GM18907 (cell line): ENCODE measurements at regions not wholly inside any gene's neighbourhood (a gene's known extent, or its start where the extent isn't known, plus 50 kb on each side); places are given as distances from the start of the nearest gene placed in this dataset.

Experiments
- ATAC-seq: cut with Tn5 transposase; IDR thresholded peaks from one replicate; pipeline ENCODE4 v1.9.1; 2021; ENCODE audit warnings: mild to moderate bottlenecking, moderate library complexity; ENCODE audit not compliant: unreplicated experiment

DNA sequence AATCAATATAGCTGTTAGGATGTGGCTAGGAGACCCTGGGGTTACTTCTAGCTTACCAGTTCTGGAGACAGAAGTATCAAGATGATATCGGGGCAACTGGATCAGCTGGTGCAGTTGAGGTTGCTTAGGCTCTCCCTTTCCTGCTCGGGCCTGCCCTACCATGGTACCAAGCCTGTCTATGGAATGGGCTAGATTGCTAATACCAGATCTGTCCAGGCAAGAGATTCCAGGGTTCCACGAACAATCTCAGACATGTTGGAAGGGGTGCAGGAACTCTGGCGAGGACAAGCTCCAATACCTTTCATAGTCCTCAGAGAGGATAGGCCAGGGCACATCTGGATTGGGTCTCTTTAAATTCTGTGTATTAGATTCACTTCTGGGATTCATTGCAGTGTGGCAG is 53.8 kb downstream of the ADM start:
- ATAC-seq = no peak

DNA sequence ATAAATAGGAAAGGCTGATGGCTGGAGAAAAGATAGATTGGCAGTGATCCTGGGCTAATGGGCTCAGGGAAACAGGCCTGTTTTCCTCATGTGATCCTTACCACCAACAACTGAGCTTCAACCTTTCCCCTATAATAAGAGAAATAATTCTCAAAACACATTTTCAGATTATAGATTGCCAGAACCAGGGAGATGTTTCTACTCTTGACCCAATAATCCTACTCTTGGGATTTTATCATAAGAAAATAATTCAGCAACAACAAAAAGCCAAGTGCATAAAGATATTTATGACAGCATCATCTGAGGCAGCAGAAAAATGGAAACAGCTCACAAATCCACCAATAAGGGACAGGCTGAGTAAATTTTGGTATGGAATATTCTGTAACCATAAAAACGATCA is 54.3 kb downstream of the ADM start:
- no peak for ATAC-seq

DNA sequence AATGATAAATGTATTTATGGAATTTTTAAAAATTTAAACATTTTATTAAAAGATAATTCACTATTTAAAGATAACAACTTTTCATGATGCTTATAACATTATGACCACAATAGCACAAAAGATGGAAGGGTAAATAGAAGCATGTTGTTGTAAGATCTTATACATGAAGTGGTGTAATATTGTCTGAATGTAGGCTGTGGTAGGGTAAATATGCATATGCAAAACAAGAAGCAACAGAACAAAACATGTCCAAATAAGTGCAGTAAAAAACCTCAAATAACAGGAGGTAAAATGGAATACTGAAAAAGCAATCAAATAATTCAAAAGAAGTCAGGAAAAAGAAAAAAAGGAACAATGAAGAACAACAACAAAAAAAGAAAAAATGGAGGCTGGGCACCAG is 56.0 kb downstream of the ADM start:
- ATAC-seq = no peak

DNA sequence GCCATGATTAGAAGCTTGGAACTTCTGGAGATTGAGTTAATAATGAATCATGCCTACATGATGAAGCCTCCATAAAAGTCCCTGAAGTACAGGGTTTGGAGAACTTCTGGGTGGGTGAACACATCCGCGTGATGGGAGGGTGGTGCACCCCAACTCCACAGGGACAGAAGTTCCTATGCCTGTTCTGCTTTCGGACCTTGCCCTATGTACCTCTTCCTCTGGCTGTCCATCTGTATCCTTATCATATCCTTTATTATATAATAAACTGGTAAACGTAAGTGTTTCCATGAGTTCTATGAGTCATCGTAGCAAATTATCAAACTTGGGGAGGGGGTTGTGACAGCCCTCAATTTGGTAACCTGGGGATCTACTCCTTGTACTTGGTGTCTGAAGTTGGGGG is 60.2 kb downstream of the ADM start:
- no peak for ATAC-seq

DNA sequence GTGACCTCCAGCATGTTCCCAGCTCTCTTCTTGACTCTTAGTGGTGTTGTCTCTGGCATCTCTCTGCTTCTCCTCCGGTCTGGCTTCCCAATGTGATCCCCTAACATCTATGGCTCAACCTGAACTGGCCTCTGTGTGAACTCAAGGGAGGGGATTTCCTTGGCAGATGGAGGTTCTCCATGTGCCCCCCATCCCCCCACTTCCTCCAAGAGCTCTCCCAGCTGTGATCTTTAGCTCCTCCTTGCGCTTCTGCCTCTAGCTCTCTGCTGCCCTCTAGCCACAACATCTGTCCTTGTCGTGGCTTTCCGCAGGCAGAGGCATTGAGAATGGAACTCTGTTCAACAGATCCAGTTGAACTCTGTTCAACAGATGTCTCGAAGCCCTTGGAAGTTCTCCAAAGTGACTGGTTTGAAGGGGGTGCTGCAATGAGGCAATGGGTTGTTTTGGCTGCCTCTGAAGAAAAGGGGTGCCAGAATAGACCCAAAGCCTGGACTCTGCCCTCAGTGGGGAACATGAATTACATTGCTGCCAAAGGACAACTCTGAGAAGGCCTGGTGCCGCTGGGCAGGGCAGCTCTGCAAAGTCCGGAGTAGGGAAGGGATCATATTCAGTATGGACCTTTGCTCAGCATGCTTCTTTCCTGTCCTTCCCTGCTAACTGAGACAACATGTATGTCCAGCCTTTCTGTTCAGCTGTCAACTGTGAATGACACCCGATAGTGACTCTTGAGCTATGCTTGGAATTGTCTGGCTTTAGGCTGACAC is 61.9 kb downstream of the ADM start:
- ATAC-seq = peak; percentile 74

DNA sequence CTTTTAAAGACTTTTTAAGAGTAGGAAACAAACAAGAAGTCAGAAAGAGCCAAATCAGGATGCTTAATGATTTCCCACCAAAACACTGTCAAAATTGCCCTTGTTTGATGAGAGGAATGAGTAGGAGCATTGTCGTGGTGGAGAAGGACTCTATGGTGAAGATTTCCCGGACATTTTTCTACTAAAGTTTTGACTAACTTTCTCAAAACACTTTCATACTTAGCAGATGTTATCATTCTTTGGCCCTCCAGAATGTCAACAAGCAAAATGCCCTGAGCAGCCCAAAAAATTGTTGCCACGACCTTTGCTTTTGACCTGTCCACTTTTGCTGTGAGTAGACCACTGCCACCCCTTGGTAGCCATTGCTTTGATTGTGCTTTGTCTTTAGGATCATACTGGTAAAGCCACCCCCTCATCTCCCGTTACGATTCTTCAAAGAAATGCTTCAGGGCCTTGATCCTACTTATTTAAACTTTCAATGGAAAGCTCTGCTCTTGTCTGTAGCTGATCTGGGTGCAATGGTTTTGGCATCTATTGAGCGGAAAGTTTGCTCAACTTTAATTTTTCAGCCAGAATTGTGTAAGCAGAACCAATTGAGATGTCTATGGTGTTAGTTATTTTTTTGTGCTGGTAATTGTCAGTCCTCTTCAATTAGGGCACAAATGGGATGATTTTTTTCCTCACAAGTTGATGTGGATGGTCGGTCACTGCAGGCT is 67.2 kb downstream of the ADM start:
- no peak for ATAC-seq

DNA sequence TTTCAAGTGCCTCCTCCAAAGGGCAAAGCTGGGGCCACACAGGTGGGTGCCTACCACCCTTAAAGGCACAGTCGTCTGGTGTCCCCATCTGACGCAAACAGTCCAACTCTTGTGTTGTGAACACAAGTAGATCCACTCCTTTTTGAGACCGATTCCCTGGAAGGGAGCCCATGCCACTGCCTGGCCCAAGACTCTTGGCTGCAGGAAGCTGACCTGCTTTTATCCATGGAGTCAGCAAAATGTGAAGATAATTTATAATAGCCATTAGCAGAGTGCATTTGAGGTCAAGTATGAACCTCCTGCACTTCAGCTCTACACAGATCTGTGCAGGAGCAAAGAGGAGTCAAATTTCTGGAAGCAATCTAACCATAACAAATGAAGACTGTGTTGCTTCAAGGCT is 68.5 kb downstream of the ADM start:
- ATAC-seq = no peak

DNA sequence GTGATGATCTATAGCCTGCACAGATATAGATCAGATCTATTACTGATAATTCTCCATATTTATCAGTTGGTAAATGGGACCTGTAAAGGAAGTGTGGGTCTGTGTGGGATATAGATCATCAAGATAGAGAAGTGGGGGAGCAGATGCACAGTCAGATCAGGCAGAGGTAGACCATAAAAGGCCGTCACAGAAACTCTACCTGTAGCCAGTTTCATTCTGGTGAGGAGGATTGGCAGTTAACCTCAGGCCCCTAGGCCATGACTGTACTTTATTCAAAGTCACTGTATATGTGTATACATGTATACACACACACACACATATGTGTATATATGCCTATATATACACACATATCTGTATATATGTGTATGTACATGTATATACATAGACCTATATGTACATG is 69.1 kb downstream of the ADM start:
- ATAC-seq = no peak

DNA sequence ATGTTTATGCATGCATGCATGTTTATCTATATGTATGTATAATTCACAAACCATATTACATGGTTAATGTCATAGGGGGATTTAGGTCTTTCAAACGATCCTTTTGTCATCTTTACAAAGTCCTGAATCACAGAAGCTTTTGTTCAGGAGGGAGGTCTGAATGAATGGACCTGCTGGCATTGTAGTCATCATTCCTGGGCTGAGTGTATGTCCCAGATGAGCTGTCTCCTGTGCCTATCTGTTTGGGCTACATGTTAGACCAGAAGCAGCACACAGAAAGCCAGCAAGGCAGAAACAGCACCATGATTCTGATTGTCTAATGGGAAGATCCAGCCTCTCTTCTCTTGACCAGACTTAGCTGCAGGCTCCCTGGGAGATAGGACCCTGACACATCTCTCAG is 69.5 kb downstream of the ADM start:
- no peak for ATAC-seq

DNA sequence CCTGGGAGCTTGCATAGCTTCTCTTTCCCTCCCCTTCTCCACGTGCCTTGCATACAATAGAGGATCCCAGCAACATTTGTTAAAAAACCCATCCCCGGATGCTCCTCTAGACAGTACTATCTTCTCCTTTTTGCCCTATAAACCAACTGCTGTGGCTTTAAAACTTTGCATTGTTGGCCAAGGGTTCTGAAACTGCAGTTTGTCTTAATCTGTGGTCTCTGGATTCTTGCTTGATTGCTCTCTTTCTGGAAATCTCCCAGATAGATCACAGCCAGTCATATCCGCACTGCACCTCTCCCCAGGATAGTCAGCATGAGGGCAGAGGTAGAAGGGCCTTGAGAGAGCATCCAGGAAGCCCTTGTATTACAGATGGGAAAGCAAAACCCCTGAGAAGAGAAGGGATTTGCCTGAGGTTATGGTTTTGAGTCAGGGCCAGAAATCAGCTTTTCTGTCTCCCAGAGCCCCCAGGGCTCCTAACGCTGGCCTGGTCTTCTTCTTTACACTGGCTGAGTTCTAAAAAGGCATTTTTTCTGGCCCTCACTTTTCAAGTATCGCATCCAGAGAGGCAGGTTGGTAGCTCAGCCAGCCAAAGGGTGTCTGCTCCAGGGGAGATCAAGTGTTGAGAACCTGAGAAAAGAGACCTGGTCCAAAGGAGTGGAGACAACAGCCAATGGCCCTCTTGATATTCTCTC is 70.6 kb downstream of the ADM start:
- no peak for ATAC-seq

DNA sequence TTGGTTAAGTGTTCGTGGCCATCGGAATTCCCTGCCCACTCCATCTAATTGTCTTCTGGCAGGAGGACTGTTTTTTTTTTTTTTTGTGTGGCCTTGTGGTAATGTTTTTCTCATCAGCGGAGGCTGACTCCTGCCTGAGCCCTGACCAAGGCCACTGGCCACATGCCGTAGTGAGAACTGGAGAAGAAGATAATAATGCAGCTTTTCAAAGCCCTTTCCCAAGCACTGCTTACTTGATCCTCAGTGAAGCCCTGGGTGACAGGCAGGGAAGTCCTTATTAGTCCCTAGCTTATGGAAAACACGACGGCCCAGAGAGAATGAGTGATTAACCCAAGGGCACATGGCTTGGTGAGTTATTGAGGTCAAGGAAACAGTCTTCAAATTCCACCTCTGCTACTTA is 71.2 kb downstream of the ADM start:
- ATAC-seq = no peak

DNA sequence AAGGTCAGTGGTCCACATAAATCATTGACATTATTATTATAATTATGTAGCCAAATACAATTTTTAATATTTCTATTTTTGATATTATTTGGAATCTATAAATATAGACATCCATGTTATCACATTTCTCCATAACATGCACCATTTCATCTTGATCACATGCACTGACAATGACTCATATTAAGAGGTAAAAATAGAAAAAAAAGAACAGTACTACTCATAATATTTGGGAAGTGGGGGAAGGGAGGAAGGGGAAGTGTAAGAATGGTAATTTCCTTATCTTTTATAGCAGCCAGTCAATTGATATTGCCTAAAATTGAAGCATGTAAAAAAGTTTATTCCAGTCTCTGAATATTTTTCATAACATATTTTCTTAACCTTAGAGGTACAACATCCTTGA is 72.3 kb downstream of the ADM start:
- no peak for ATAC-seq

DNA sequence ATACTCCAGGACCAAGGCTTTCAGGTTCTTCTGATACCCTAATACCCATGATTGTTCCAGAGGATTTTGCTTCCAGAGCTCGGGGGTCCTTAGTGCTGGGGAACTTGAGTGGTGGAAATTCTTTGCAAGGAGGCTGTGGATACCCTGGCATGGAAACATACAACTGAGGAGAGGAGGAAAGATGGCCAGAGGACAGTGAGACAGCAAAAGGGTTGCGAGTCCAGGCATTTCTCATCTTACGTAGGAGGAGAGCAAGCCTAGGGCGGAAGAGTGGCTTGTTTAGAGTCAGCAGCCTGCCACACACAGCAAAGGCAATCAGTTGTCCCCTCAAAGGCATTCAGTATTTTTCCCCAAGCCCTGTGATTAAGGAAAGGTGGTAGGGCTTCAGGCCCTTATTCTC is 73.5 kb downstream of the ADM start:
- no peak for ATAC-seq

DNA sequence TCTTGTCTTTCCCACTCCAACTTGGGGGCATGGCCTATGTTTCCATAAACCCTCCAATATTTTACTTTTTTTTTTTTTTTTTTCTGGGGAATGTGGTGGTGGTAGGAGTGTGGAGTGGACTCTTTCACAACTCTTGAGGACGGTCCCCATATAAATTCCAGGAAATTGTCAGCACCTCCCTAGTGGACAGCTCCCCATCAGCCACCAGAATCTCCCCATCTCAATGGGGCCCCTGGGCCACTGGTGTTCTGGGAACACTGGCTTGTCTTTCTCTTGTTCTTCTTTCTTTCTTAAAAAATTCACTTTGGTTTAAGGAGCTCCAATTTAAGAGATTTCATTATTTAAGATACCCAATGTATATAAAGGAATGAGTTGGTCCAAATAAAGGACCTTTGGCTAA is 74.1 kb downstream of the ADM start:
- no peak for ATAC-seq

DNA sequence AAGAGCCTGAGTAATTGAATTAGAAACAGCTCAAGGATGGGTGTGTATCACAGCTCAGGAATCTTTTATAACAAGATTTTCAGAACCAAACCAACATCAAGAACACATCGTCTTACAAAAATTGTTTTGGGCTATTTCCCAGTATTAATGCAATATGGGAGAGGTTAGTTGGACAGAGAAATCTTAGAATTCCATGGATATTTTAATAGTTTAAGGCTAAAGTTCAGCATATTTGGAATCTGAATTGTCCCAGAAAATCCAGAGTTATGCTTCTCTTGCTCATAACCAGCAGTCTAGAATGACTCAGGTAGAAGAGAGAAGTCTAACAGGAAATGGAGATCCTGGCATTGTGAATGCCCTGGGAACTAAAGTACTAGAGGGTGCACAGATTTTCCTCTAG is 74.6 kb downstream of the ADM start:
- ATAC-seq = no peak

DNA sequence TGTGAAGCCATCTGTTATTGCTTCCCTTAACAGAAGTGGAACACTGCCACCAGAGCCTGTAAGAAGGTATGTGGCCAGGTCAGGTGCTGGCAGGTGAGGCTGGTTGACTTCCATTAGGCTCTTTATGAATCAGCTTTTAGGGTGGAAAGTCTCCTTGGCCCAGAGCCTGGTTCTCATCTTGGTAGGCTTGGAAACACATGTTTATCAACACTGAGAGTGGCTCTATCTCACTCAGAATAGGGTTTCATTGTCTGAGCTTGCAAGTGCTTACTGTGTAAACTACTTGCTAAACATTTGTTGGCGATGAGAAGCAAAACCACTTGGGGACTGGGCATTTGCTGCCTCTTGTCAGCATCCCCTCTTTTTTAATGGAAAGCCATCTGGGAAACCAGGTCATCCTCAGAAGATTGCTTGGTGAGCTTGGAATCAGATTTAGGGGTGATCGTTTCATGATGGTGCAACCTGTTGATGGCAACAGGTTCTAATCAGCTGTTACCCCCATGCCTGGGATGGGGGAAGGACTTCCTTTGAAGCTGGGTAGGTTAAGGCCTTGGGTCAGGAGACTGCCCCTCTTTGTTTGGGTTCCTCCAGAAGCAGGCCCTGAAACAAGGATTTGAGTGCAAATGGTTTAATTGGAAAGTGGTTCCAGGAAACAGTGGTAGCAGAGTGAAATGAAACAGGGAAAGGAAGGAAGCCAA is 75.0 kb upstream of the AMPD3 start:
- no peak for ATAC-seq

DNA sequence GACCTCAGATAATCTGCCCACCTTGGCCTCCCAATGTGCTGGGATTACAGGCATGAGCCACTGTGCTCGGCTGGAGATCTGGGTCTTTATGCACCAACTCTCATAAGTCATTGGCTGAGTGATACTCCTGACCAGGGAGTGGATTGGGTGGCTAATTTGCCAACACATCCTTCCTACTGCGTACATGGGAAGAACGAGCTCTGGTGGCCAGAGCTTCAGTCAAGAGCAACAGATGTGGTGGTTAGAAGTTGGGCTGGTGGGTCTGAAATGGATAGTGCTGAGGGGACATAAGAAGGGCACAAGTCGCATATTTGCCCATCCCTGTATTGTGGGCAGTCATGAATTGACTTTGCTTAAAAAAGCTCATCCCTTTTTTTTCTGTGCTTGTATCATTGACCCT is 74.1 kb upstream of the AMPD3 start:
- no peak for ATAC-seq

DNA sequence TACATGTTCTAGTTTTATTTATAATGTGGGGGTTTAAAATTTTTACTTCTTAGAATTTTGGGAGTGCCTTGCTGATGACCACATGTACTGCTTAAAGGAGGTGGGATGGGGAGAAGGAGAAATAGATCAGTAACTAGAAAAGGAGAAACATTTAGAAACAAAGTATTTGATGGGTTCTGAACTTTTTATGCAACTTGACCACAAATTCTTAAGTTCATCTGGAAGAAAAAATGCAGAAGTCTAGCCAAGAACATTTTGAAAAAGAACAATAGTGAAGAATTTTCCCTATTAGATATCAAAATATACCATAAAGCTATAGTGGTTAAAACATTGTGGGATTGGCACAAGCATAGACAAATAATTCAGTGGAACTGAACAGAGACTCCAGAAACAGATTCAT is 73.3 kb upstream of the AMPD3 start:
- no peak for ATAC-seq

DNA sequence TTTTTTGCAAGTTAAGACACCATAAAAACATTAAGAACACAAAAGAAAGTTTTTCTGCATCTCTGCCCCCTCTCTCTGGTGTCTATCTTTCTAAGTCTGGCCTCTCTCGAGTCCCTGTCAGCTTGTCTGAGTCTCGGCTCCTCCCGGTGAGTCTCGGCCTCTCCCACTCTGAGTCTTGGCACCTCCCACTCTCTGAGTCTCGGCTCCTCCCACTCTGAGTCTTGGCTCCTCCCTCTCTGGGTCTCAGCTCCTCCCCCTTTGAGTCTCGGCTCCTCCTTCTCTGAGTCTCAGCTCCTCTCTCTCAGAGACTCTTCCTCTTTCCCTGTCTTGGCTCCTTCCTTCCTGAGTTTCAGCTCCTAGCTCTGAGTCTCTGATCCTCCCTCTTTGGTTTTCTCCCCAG is 72.5 kb upstream of the AMPD3 start:
- ATAC-seq = no peak

DNA sequence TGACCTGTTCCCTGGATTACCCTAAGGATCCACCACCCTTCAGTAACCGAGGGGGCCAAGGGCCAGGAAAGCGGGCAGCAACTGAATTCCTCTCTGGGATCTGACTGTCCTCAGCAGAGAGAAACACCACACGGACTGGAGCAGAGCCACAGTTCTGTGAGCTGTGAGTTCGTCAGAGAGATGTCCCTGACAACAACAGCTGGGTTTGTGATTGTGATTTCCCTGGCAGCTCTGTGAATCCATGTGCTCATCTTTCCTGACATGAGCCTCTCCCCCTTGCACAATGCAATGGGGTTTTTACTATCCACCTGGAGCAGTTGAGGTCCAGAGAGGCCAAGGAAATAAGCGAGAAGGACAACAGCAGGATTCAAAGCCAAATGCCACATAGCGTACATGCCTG is 69.4 kb upstream of the AMPD3 start:
- ATAC-seq = no peak

DNA sequence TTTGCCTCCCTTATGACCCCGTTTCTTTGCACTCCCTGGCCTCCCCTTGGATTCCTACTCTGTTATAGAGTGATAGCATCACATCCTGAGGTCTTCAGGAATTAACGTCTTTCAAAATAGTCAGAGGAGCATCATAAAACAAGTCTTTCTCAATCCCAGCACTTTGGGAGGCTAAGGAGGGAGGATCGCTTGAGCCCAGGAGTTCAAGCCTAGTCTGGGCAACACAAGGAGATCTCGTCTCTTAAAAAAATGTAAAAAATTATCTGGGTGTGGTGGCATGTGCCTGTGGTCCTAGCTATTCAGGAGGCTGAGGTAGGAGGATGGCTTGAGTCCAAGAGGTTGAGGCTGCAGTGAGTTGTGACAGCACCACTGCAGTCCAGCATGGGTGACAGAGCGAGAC is 68.7 kb upstream of the AMPD3 start:
- ATAC-seq = no peak

DNA sequence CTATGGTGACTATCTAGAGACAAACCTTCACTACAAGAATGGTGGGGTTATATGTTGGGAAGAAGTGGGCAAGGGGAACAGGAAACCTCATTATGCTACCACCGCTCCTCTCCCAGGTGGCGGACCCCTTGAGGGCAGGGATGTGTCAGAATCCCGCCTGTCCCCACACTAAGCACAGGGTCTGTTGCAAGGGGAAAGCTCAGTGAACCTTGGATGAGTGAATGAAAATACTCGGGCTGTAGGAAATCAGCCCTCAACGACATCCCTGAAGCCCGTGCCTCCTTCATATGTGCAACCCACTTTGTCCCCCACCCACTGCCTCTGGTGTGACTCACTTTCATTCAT is 68.2 kb upstream of the AMPD3 start:
- ATAC-seq = no peak
